ENCODE measurements at regions not wholly inside any gene's neighbourhood (a gene's known extent, or its start where the extent isn't known, plus 50 kb on each side); places are given as distances from the start of the nearest gene placed in this dataset.

GRCh38 chr16:66295761-66296546 is 70.5 kb upstream of the CDH5 start:
- DNase-seq (ENCODE audit: low spot score): no peak
- H3K4me1 Mint-ChIP-seq: no peaks in the 10 kb centered on the region
- peaks cover 3% of the 10 kb centered on the region; the same call in 1 of the 2 replicates for H3K27me3 Mint-ChIP-seq (ENCODE audit: low read depth)
- ATAC-seq: no peak
- ChIA-PET CTCF (no interaction called here), POLR2A (no interaction called here)
- no peaks in the 10 kb centered on the region for H3K36me3 Mint-ChIP-seq
- TF ChIP-seq HMGXB4 (CRISPR knock-in tag; IDR thresholded peaks at IDR 0.05): no peak
- TF ChIP-seq FOXK1 (CRISPR knock-in tag; IDR thresholded peaks at IDR 0.05): no peak
- no peak for TF ChIP-seq TEAD1 (CRISPR knock-in tag; IDR thresholded peaks at IDR 0.05)
- no peak for TF ChIP-seq IRF2 (CRISPR knock-in tag; IDR thresholded peaks at IDR 0.05; ENCODE audit: borderline replicate concordance, low read depth)
- TF ChIP-seq EMX1 (CRISPR knock-in tag; IDR thresholded peaks at IDR 0.05): no peak
- no peak for TF ChIP-seq ZNF263 (CRISPR knock-in tag; IDR thresholded peaks at IDR 0.05; ENCODE audit: low read depth)
- no peak for TF ChIP-seq ZNF281 (CRISPR knock-in tag; IDR thresholded peaks at IDR 0.05)
- no peak overlapping the region for H3K4me3 Mint-ChIP-seq
- peaks cover 9% of the 10 kb centered on the region for H3K9me3 Mint-ChIP-seq
- H3K27ac Mint-ChIP-seq: no peak overlapping the region

GRCh38 chr16:66295213-66295612 is 71.3 kb upstream of the CDH5 start:
- Mint-ChIP-seq H3K27ac (no peak overlapping the region), H3K9me3 (peaks cover 6% of the 10 kb centered on the region), H3K36me3 (no peaks in the 10 kb centered on the region), H3K4me3 (no peak overlapping the region), H3K4me1 (no peaks in the 10 kb centered on the region), H3K27me3 (ENCODE audit: low read depth) (peaks cover 3% of the 10 kb centered on the region; the same call in 1 of the 2 replicates)
- CTCF ChIA-PET: no interaction called here
- POLR2A ChIA-PET: no interaction called here
- ATAC-seq: no peak
- TF ChIP-seq NFYB (CRISPR knock-in tag; conservative IDR thresholded peaks at IDR 0.05; ENCODE audit: low read depth) (no peak), ARID4B (CRISPR knock-in tag; IDR thresholded peaks at IDR 0.05; ENCODE audit: borderline replicate concordance) (no peak), MXD4 (CRISPR knock-in tag; IDR thresholded peaks at IDR 0.05; ENCODE audit: borderline replicate concordance) (no peak), PREB (CRISPR knock-in tag; IDR thresholded peaks at IDR 0.05; ENCODE audit: borderline replicate concordance) (no peak), SOX15 (CRISPR knock-in tag; IDR thresholded peaks at IDR 0.05) (no peak)
- no peak for DNase-seq (ENCODE audit: low spot score)

All from WTC11 (cell line).